ENCODE measurements at regions not wholly inside any gene's neighbourhood (a gene's known extent, or its start where the extent isn't known, plus 50 kb on each side); places are given as distances from the start of the nearest gene placed in this dataset.

DNA sequence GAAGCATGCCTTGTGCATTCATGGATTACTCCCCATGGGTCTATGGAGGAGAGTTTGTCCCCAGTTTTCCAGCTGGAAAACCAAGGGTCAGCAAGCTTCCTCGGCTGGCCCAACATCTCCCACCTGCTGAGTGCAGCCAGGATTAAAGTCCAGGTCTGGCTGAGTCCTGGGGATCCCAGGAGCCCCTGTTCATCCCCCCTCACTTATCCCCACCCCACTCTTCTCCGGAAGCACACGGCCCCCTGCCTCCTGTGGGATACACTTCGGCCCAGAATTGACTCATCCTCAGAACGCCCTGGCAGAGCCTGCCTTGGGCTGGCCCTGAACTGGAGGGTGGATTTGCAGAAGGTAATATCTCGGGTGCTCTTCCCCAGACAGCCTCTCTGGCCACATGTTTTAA, 276.1 kb downstream of the NPHP4 start:
- POLR2A ChIA-PET, result no interaction called here
- ATAC-seq (ENCODE audit: low read depth) (no peak), DNase-seq (no peak)
- Mint-ChIP-seq H3K4me1 (no peaks in the 10 kb centered on the region), H3K36me3 (no peaks in the 10 kb centered on the region), H3K27ac (no peak overlapping the region), H3K4me3 (no peak overlapping the region), H3K9me3 (peaks cover 1% of the 10 kb centered on the region), H3K27me3 (no peaks in the 10 kb centered on the region)

DNA sequence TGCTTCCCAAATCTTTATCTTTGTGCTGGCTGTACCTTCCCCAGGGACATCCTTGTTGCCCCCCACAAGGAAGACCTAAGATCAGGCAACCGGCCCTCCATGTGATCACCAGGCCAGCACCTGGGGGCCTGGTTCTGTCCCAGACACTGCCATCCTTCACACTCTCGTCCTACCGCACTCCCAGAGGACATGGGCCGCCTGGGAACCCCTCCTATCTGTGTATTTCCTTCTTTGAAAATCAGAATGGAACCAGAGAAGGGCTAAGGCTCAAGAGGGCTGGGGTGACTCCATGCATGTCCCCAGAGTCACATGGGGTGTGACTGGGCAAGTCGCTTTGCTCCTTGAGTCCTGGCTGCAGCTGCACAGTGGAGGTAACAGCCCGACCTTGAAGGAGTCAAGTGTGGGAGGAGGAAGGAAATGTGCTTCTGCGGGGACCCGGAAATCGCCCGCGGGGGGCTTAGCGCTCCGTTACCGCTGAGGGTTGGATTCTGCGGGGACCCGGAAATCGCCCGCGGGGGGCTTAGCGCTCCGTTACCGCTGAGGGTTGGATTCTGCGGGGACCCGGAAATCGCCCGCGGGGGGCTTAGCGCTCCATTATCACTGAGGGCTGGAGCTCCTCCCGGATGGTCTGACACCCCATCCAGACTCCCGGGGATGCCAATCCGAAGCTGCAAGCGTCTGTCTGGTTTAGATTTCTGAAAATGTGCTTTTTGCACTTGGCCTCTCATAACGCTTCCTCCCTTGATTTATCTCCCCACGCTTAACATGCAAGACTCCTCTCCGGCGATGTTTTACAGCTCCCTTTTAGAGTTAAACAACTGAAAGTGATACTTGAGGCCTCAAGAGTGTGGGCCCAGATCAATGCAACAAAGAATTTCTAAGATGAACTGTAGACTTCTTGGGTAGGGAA, 278.9 kb downstream of the NPHP4 start:
- ATAC-seq (ENCODE audit: low read depth) (no peak), DNase-seq (no peak)
- Mint-ChIP-seq H3K36me3 (no peaks in the 10 kb centered on the region), H3K9me3 (peaks cover 1% of the 10 kb centered on the region), H3K4me3 (no peak overlapping the region), H3K27me3 (peaks cover 2% of the 10 kb centered on the region), H3K27ac (no peak overlapping the region), H3K4me1 (no peaks in the 10 kb centered on the region)
- POLR2A ChIA-PET, result no interaction called here

DNA sequence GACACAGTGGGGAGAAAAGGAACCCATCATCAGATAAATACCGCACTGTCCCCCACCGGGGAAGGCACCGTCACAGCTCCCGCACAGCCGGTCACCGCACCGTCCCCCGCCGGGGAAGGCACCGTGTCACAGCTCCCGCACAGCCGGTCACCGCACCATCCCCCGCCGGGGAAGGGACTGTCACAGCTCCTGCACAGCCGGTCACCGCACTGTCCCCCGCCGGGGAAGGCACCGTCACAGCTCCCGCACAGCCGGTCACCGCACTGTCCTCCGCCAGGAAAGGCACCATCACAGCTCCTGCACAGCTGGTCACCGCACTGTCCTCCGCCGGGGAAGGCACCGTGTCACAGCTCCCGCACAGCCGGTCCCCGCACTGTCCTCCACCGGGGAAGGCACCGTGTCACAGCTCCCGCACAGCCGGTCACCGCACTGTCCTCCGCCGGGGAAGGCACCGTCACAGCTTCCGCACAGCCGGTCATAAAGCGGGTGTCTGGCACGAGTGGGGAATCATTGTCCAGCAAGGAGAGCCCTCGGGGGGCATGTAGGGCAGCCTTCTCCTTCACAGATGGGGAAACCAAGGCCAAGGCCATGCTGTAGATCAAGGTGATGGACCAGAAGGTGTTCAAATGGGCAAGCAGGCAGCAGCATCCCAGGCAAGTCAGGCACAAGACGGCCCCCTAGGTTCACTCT, 280.1 kb downstream of the NPHP4 start:
- no peak overlapping the region for H3K27ac Mint-ChIP-seq
- POLR2A ChIA-PET, result interaction anchor here (0.7 kb wide), 1 partner anchor 848 kb away, joined by 3 read pairs; no protein-coding TSS in a partner anchor
- ATAC-seq (ENCODE audit: low read depth) (no peak), DNase-seq (no peak)
- H3K36me3 Mint-ChIP-seq, result no peaks in the 10 kb centered on the region
- H3K4me1 Mint-ChIP-seq, result no peaks in the 10 kb centered on the region
- H3K27me3 Mint-ChIP-seq, result peaks cover 2% of the 10 kb centered on the region
- peaks cover 1% of the 10 kb centered on the region for H3K9me3 Mint-ChIP-seq
- H3K4me3 Mint-ChIP-seq, result no peak overlapping the region

DNA sequence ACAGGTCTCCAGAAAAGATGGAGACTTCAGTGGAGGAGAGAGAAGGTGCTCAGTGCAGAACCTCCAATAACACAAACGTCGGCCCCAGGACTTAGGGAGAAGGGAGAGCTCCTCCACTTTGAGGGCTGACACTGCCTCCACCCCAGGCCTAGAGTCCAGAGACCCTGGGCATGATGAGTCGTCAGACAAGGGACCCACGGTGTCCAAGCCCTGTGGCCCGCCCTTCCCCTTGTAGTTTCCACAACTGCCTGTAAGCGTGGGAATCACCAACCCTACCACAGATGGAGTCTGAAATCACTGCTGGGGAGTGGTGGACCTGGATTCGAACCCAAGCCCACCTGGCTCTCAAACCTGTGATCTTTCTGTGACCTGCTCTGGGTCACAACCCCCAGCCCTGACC, 281.1 kb downstream of the NPHP4 start:
- peaks cover 2% of the 10 kb centered on the region for H3K27me3 Mint-ChIP-seq
- ATAC-seq (ENCODE audit: low read depth) (no peak), DNase-seq (no peak)
- H3K36me3 Mint-ChIP-seq, result no peaks in the 10 kb centered on the region
- peaks cover 1% of the 10 kb centered on the region for H3K9me3 Mint-ChIP-seq
- POLR2A ChIA-PET, result no interaction called here
- no peak overlapping the region for H3K27ac Mint-ChIP-seq
- no peaks in the 10 kb centered on the region for H3K4me1 Mint-ChIP-seq
- H3K4me3 Mint-ChIP-seq, result no peak overlapping the region

DNA sequence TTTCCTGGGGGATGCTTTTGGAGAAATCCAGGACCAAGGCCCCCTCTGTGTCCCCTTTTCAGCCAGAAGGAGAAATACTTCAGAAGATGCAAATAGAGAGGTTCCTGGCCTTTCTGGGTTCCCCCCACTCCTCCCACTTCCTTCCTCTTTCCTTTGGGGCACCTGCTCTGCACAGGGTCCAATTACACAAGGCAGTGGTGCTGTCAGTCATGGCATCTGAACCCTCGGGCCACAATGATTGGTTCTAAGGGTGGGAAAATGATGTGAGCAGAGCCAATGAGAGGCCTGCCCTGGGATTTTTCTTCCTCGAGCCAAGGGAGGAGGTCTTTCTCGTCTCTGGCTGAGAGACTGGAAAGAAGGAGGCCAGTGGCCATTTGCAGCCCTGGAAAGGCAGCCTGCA, 282.2 kb downstream of the NPHP4 start:
- Mint-ChIP-seq H3K4me3 (no peak overlapping the region), H3K36me3 (no peaks in the 10 kb centered on the region), H3K27me3 (peaks cover 2% of the 10 kb centered on the region), H3K9me3 (no peaks in the 10 kb centered on the region), H3K27ac (no peak overlapping the region), H3K4me1 (no peaks in the 10 kb centered on the region)
- no peak for DNase-seq
- ATAC-seq (ENCODE audit: low read depth), result no peak
- POLR2A ChIA-PET, result interaction anchor here (0.6 kb wide), 1 partner anchor 626 kb away, joined by 9 read pairs; no protein-coding TSS in a partner anchor

DNA sequence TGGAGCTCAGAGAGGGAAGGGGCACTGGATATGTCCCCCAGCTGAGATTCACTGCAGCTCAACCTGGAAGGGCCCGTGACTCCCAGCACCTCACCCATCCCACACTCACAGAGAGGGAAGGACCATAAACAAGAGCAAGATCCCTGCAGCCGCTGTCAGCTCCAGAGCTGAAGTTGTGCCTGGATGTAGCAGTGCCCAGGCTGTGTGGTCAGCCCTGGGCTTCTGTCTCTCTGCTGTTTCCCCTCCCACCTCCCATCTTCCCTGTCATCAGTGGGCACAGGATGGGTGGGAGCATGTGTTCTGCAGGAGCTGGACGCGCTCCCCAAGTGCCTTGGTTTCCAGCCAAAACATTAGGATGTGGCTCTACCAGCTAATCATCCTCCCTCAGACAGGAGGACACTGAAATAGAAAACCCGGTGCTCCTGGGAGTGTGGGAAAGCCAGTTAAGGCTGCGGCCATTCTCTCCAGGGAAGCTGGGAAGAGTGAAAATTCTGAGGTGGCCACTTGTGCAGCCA, 282.7 kb downstream of the NPHP4 start:
- no peaks in the 10 kb centered on the region for H3K9me3 Mint-ChIP-seq
- ATAC-seq (ENCODE audit: low read depth), result no peak
- no peaks in the 10 kb centered on the region for H3K36me3 Mint-ChIP-seq
- H3K27ac Mint-ChIP-seq, result no peak overlapping the region
- H3K4me1 Mint-ChIP-seq, result no peaks in the 10 kb centered on the region
- no peak overlapping the region for H3K4me3 Mint-ChIP-seq
- peaks cover 2% of the 10 kb centered on the region for H3K27me3 Mint-ChIP-seq
- no peak for DNase-seq
- POLR2A ChIA-PET, result interaction anchor here (0.6 kb wide), 1 partner anchor 627 kb away, joined by 9 read pairs; no protein-coding TSS in a partner anchor

DNA sequence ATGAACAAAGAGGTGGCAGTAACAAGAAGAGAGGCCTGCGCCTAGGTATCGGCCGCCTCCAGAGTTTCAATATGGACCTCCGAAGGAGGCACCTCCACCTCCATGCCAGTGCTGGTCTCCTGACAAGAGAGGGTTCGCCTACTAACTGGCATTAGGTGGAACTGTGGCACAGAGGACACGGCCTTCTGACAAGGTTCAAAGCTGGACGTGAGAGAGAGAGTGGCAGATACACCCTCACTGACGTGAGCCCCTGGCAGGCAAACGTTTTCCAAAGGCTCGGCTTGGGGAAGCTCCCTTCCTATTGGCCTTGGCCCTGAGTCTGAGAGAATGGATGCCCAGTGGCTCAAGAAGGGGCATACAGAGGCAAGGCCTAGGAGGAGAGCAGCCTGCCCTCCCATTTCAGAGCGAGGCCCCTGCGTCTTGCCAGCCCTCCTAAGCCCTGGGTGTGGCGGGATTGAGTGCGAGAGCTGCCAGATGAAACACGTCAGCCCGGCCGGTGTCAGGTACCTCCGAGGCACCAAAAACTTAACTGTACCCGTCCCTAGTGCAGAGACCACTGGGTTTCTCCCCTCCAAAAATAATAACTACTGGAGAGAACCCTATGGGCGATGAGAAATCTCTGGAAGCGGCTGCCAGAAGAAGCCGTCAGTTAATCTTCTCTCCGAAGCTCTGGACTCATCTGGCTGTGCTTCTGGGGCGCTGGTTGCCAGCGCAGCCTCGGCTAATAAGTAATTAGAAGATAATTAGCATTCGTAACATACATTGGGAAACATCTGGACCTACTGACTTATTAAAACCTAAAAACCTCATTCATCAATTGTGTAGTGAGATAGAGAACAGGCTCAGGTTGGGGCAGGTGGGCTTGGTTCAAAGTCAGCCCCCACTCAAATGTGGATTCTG, 283.6 kb downstream of the NPHP4 start:
- no peak overlapping the region for H3K4me3 Mint-ChIP-seq
- ATAC-seq (ENCODE audit: low read depth), result no peak
- POLR2A ChIA-PET, result no interaction called here
- no peak overlapping the region for H3K27ac Mint-ChIP-seq
- H3K4me1 Mint-ChIP-seq, result no peaks in the 10 kb centered on the region
- no peaks in the 10 kb centered on the region for H3K36me3 Mint-ChIP-seq
- no peak for DNase-seq
- H3K9me3 Mint-ChIP-seq, result no peaks in the 10 kb centered on the region
- H3K27me3 Mint-ChIP-seq, result peaks cover 2% of the 10 kb centered on the region

DNA sequence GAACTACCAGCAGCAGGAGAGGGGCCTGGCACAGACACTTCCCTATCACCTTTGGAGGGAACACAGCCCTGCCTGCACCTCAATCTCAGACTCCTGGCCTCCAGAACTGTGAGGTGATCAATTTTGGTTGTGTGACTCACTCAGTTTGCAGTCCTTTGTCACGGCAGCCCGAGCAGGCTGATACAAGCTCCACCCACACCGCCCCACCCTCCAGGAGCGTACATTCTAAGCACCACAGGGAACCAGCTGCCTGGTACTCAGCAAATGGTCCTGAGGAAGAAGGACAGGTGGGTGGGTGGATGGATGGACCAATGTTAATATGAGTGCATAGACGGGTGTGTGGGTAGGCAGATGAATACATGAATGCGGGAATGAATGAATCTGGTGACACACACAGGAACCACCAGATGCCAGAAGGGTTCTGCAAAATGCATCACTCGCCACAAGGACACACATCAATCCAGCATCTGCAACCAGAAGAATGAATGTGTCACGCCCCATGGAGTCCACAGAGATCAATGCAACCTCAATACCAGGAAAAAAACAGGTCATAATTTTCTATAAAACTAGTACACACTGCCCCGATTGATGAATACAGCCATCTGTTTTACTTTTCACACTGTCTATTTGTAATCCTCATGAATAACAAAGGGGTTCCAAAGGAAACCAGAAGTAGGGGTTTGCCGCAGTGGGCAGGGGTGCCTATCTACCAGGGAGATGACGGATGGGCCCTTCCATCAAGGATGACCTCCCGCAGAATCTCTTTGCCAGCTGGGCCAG, 284.5 kb downstream of the NPHP4 start:
- POLR2A ChIA-PET, result no interaction called here
- H3K36me3 Mint-ChIP-seq, result no peaks in the 10 kb centered on the region
- ATAC-seq (ENCODE audit: low read depth), result no peak
- no peak overlapping the region for H3K4me3 Mint-ChIP-seq
- no peak overlapping the region for H3K27ac Mint-ChIP-seq
- H3K9me3 Mint-ChIP-seq, result no peaks in the 10 kb centered on the region
- DNase-seq, result no peak
- no peaks in the 10 kb centered on the region for H3K4me1 Mint-ChIP-seq
- H3K27me3 Mint-ChIP-seq, result peaks cover 4% of the 10 kb centered on the region

DNA sequence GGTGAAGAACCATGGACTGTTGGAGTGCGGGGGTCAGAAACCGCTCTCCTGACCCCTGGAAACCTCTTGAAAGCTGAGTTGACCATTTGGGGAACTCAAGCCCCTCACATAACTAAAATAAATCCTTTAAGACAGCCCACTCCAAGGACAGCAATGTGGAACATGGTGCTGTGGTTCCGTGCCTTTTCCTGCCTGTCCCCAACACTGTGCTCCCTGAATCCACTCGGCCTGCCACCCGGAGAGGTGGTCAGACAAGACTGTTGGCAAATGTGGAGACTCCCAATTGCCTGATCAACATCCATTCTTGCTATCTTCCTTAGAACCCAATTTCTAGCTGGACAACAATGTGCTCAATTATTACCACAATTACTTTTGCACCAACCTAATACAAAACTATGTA, 286.0 kb downstream of the NPHP4 start:
- DNase-seq (no peak), ATAC-seq (ENCODE audit: low read depth) (no peak)
- Mint-ChIP-seq H3K27ac (no peak overlapping the region), H3K27me3 (peaks cover 4% of the 10 kb centered on the region), H3K9me3 (no peaks in the 10 kb centered on the region), H3K4me3 (no peak overlapping the region), H3K4me1 (no peaks in the 10 kb centered on the region), H3K36me3 (no peaks in the 10 kb centered on the region)
- POLR2A ChIA-PET, result no interaction called here

DNA sequence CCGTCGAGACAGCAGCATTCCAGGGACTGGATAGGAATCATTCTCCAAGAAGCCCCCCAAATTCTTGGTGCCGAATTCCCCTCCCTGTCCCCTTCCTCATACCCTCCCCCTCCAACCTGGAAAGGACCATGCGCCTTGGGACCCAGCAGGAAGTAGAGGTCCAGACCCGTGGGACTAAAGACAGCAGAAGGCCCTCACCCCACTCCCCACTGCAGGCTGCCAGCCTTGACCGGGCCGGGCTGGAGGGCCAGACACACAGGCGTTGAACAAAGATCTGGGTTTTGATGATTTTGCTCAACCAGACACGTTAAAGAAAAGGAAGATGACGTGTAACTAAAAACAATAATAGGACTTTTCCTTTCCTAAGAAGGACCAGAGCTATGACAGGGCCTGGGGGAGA, 286.5 kb downstream of the NPHP4 start:
- Mint-ChIP-seq H3K4me3 (no peak overlapping the region), H3K36me3 (no peaks in the 10 kb centered on the region), H3K4me1 (no peaks in the 10 kb centered on the region), H3K27me3 (peaks cover 4% of the 10 kb centered on the region), H3K9me3 (no peaks in the 10 kb centered on the region), H3K27ac (no peak overlapping the region)
- POLR2A ChIA-PET, result no interaction called here
- DNase-seq (no peak), ATAC-seq (ENCODE audit: low read depth) (no peak)

DNA sequence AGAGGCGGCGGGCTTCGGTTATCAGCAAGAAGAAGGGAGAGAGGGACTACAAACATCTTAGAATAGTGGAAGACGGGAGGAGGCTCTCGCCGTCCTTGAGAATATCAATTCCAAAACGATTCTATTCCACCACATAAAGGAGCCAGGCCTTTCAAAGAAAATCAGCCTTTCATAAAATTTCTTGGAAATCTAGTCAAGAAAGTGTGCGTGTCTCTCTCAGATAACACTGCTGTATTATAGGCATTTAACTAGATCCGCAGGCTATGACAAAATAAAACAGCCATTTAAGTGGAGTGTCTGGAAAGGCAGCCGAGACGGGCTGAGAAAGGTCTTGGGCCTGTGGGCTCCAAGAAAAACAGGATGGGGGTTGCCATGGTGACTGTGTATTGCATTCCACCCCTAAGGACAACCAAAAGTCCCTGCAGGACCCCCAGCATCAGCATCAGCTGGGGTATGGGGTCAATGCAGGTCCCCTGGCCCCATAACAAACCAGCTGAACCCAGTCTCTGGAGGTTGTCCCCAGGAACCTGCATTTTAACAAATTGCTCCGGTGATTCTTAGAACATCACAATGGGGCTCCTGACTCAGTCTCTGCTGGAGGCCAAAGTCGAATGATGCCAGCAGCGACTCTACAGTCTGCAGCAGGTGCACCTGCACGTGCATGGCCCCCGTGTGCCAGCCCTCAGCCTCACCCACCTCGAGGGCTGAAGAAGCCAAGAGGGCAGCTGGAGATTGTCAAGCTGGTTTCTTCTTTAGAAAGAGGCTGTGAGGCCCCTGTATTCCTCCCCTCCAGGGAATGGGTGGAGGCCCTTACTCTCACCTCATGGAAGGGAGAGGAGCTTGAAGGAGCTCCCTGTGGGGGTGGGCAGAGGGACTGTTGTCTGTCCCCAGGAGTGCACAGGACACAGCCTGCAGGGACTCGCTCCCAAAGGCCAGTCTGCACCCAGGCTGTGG, 287.4 kb downstream of the NPHP4 start:
- Mint-ChIP-seq H3K9me3 (no peaks in the 10 kb centered on the region), H3K4me1 (no peaks in the 10 kb centered on the region), H3K36me3 (no peaks in the 10 kb centered on the region), H3K4me3 (no peak overlapping the region), H3K27me3 (peaks cover 2% of the 10 kb centered on the region), H3K27ac (no peak overlapping the region)
- POLR2A ChIA-PET, result no interaction called here
- no peak for DNase-seq
- ATAC-seq (ENCODE audit: low read depth), result no peak

DNA sequence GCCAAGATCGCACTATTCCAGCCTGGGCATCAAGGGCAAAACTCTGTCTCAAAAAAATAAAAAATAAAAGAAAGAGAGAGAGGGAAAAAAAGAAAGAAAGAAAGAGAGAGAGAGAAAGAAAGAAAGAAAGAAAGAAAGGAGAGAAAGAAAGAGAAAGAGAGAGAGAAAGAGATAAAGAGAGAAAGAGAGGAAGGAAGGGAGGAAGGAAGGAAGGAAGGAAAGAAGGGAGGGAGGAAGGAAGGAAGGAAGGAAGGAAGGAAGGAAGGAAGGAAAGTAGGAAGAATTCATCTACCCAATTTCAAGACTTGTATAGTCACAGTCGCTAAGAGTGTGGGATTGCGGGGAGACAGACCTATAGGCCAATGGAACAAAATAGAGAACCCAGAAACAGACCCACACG, 290.6 kb downstream of the NPHP4 start:
- Mint-ChIP-seq H3K4me3 (no peak overlapping the region), H3K36me3 (no peaks in the 10 kb centered on the region), H3K27me3 (peaks cover 2% of the 10 kb centered on the region), H3K27ac (no peak overlapping the region), H3K4me1 (no peaks in the 10 kb centered on the region), H3K9me3 (no peaks in the 10 kb centered on the region)
- ATAC-seq (ENCODE audit: low read depth), result no peak
- DNase-seq, result no peak
- POLR2A ChIA-PET, result no interaction called here
